NCI-H187 treated with DMSO at 0.1 percent for 48 hours (cell line): ENCODE measurements at regions not wholly inside any gene's neighbourhood (a gene's known extent, or its start where the extent isn't known, plus 50 kb on each side); places are given as distances from the start of the nearest gene placed in this dataset.
"Not testable (repeated sequence)": the region's sequence is repeated elsewhere in the genome, so short reads cannot be mapped to it uniquely, and the experiment has no call there.

Experiments
- DNase-seq: peaks from one replicate; lab custom pipeline; 2025; lab: John Stamatoyannopoulos, UW

- no peak for DNase-seq
These were observed 90.3 kb upstream of the RASSF8 start for GRCh38 chr12:25868193-25868592.

DNA sequence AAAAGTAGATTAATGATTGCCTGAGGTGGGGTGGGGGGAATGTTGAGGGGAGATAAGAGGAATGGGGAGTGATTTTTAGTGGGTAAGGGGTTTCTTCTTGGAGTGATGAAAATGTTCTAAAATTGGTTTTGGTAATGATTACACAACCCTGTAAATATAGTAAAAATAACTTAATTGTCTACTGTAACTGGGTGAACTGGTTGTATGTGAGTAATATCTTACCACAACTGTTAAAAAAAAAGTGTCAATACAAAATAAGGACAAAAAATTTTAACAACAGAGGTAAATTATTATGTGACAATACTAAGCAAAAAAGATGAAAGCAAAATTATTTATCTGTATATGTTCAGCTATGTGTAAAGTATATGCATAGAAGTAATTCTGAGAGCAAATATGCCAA lies 86.3 kb upstream of the RASSF8 start:
- DNase-seq: no peak

DNA sequence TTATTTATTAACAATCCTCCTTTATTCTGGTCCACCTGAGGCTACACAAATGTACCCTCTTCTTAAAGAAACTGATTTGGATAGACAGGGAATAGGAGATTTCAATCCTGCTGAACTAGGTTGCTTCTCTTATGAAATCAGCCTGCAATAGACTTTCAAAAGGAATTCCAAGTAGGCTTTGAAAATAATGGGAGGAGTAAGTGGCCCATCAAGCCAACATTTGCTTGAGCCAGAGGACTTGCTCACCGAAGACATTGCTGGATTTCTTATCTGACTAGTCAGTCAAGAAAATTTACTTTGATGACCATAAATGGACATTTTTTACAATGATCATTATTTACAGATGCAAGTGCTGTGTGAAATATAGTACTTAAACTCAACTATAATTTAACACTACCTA lies 82.8 kb upstream of the RASSF8 start:
- DNase-seq: no peak

DNA sequence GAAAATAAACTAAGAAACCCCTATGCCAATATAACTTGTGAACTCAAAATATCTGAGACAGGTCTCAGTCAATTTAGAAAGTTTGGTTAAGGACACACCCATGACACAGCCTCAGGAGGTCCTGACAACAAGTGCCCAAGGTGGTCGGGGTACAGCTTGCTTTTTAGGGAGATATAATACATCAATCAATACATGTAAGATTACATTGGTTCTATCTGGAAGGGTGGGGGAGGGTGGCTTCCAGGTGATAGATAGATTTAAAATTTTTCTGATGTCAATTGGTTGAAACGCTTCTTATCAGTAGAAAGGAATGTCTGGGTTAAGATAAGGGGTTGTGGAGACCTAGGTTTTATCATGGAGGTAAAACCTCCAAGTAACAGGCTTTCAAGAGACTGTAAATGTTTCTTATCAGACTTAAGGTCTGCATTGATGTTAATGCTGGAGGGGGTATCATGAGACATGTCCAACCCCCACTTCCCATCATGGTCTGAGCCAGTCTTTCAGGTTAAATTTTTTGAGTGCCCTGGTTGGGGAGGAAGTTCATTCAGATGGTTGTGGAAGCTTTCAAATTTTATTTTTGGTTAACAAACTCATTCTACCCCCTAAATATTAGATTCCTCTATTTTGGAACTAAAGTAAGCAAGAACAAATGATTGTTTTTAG lies 82.0 kb upstream of the RASSF8 start:
- DNase-seq: no peak

GRCh38 chr12:25877446-25877845 lies 81.0 kb upstream of the RASSF8 start:
- no peak for DNase-seq

DNA sequence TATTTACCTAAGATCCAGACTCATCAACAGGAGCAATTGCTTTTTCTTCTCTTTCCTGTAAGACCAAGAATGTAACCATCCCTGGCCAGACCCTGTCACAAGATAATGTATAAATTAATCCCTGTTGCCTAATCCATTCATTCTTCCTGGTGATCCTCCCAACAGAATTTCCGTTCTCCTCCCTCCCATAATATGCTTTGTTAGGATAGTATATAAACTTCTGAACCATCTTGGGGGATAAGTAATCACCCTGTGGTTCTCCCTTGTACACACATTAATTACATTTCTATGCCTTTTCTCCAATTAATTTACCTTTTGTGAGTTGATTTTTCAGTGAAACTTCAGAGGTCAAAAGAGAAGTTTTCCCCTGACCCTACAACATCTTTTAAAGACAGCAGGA lies 76.2 kb upstream of the RASSF8 start:
- no peak for DNase-seq

DNA sequence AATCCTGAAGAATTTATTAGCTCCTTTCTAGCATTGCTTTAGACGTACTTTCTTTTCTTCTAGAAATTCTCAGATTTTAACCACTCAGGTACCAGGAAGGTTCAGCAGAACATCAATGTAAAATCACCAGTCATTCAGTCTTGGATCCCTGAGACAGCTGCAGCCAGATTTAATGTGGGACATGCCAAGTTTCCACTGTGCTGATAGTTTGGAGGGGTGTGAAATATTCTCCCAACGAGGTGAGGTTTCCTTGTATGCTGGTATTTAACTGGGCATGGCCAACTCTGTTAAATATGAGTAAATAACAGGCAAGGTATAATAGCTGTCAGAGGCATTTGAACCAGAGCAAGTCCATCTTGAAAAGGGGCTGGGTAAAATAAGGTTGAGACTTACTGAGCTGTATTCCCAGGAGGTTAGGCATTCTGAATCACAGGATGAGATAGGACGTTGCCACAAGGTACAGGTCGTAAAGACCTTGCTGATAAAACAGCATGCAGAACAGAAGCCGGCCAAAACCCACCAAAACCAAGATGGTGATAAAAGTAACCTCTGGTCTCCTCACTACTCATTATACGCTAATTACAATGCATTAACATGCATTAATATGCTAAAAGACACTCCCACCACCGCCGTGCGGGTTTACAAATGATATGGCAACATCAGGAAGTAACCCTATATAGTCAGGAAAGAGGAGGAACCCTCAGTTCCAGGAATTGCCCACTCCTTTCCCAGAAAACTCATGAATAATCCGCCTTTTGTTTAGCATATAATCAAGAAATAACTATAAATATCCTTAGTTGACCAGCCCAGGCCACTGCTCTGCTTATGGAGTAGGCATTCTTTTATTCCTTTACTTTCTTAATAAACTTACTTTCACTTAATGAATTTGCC lies 75.2 kb upstream of the RASSF8 start:
- no peak for DNase-seq

DNA sequence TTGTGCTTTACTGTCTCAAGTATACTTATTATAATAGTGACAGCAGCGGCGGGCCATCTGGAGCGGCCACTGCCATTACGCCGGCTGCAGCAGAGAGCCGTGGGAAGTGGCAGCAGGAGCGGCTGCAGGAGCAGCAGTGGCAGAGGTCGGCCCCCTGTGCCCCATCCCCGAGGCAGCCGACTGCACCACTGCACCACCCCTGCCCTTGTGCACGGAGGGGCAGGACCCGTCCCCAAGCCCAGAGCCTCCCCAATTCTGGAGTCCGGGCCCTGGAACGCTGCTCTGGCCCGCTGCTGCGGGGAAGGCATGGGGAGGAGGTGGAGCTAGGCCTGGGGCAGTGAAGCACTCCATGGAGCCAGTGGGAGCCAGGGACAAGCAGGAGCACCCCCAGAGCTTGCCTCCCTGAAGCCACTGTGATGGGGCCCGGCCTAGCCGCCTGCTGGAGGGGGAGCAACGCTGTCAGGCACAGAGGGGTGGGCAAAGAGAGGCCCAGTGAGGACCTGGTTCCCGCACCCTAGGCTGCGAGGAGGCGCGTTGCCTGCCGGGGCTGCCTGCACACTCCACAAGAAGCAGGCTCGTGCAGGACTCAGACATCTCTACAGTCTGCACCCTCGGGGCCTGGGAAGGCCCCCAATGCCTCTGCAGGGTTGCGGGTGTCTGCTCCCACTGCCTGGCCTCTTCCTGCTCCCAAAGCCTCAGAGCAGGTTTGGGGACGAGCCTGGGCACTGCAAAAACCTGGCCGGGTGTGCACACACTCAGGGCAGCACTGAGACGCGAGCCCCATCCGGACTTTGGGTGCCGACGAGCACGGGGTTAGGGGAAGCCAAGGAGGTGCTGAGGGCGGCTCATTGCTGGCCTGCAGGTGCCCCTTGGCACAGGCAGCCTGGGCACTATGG lies 74.2 kb upstream of the RASSF8 start:
- DNase-seq: no peak

GRCh38 chr12:25884920-25885234 lies 73.6 kb upstream of the RASSF8 start:
- DNase-seq: no peak

GRCh38 chr12:25886396-25886795 lies 72.1 kb upstream of the RASSF8 start:
- no peak for DNase-seq

DNA sequence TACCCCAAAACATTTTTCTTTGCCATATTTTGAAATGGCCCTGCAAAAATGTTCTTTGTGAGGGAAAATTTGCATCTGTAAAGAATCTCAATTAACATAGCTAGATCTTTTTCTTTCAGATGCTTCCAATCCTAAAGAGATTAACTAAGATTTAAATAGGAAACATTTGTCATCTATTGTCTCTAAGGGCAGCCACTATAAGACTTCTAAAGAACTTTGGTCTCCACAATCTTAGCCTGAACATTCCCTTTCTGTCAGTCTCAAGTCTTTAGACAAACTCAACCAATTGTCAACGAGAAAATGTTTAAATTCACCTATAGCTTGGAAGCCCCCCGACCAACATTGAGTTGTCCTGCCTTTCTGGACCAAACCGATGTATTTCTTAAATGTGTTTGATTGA lies 71.1 kb upstream of the RASSF8 start:
- DNase-seq: no peak

DNA sequence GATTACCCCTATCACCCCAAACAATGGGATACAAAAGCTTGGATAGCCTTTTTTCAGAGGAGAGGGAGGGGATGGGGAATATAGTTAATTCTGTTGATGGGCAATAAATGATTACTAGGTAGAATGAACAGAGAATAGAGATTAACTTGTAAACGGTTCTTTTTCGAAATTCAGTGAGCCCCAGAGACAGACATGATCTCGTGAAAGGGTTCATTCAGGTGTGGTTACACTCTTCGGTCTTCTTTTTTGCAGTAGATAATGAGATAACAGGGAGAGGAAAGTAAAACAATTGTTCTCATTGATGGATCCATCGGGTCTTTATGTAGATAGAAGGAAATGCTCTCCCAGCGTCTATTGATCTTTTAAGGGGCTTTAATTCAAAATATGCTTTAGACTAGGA lies 69.3 kb upstream of the RASSF8 start:
- DNase-seq: no peak

DNA sequence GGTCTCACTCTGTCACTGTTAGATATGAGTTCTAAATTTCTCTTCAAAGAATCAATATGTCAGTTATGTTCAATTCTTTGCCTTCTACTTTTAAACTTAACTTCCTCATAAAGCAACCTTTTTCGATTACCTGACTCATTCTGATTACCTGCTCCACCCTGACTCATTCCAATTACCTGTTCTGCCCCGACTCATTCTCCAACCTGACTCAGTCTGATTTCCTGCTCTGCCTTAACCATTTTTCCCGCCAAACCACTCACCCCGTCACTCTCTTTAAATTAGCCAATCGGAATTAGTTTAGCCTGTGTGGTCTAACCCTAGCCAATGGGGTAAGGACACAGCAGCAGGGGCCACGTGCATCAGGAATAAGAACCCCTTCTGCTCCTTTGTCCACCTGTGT lies 67.4 kb upstream of the RASSF8 start:
- not testable (repeated sequence) for DNase-seq

DNA sequence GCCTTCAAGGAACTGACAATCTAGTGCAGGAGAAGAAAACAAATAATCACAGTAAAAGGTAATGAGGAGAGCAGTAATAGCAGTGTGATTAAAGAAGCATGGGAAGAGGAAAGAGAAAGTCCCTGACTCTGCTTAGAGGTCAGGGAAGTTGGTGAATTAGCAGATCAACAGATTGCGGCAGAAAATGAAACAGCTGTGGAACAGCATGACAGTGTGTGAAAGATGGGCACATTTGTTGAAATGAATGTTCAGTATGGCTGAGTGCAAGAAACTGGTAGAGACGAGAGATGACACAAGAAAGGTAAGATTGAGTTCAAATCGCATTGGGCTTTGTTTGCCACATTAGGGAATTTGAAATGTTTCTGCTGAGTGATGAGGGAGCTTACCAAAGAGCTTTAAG lies 63.7 kb upstream of the RASSF8 start:
- DNase-seq: no peak

- DNase-seq: no peak
These were observed 61.5 kb upstream of the RASSF8 start for GRCh38 chr12:25896981-25897380.

- DNase-seq: no peak
These were observed 54.8 kb upstream of the RASSF8 start for GRCh38 chr12:25903603-25904245.

DNA sequence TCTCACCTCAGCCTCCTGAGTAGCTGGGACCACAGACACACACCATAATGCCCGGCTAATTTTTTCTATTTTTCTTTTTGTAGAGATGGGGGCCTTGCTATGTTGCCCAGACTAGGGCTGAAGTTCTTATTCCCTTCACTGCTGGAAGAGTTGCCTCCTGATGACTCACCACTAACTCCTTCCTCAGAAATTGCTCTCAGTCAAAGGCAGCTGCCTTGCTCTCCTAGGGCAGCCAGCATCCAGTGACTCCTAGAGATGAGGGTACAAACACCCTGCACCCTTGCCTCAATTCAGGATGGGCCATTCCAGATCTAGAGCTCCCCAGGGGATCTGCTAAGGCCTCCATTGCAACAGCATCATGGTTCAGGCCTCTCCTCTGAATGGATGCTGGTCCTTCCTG lies 54.0 kb upstream of the RASSF8 start:
- no peak for DNase-seq

DNA sequence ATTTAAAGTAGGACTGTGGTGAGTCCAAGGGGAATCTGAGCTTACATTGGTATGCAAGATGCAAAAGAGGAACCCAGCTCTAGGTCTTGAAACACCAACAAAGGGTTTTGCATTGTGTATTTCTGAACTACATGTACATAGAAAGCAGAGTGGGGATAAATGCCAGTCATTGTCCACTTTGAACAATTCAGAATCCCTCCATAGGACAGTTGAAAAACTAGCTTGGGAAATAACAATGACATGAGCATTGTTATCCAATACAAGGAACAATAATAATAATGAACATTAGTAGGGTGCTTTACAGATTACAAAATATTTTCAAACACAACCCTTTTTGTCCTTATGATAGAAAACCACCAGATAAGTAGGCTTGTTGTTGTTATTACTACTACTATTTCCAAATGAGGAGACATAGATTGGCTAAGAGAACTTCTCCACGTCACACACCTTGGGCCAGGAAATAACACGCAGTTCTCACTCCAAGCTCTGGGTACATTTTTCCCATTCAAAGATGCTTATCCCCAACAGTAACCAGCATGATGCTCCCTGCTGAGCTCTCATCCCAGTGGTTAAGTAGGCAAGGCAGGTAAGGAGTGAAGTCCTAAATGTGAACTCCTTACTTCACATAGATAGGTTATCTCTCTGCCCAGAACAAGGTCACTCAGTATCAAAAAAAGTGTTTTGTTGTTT lies 51.7 kb upstream of the RASSF8 start:
- DNase-seq: no peak
